ENCODE measurements at regions not wholly inside any gene's neighbourhood (a gene's known extent, or its start where the extent isn't known, plus 50 kb on each side); places are given as distances from the start of the nearest gene placed in this dataset.

- intact Hi-C loops (cut with DNase I; ENCODE audit: low total_unique reads): no loop called here
- no peak for TF ChIP-seq CTCF (IDR thresholded peaks at IDR 0.05)
- TF ChIP-seq POLR2A (IDR thresholded peaks at IDR 0.05): no peak
- Histone ChIP-seq H3K36me3 (ENCODE audit: low read depth, missing control alignments) (no peaks in the 10 kb centered on the region), H3K27me3 (no peaks in the 10 kb centered on the region), H3K9me3 (no peaks in the 10 kb centered on the region), H3K4me3 (no peak overlapping the region), H3K27ac (no peak overlapping the region), H3K4me1 (no peaks in the 10 kb centered on the region)
- no peak for DNase-seq
- WGBS, 2 donors: 82 to 90% methylated on average over 4 of the region's 4 CpGs
These were observed 615.1 kb downstream of the EFNB2 start for GRCh38 chr13:105920370-105920769.

DNA sequence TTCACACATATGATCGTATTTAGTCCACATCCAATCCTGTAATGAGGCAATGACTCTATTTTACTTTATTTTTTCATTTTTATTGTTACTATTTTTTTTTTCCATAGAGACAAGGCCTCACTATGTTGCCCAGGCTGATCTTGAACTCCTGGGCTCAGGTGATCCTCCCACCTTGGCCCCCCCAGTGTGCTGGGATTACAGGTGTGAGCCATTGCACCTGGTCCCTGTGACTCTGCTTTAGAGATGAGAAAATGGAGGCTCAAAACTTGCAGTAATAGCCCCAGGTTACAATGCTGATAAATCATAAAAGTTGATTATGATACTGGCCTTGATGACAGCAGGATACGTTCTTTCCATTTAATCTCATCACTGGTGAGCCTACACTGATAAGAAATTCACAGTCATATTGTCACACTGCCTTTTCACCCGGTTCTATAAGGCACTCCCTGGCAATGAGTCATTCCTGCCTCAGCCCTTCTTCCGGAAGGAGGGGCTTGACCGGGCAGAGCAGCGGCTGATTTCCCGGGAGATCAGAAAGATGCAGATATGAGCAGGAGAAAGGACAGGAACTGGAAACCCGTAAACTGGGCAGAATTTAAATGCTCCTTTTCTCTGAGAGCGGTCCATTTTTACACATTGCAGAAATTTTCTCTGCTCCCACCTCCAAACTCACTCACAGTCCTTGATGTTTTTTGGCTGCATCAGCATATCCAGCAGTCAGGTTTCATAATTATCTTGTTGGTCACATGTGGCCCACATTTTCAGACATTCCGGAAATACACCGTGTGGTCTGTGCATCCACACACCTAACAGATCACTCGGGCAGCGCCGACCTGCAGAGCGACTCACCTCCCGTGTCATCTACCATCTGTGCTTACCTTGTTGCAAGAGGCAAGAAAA is 616.4 kb downstream of the EFNB2 start:
- Histone ChIP-seq H3K4me1 (no peaks in the 10 kb centered on the region), H3K27ac (no peak overlapping the region), H3K4me3 (no peak overlapping the region), H3K36me3 (ENCODE audit: low read depth, missing control alignments) (no peaks in the 10 kb centered on the region), H3K27me3 (no peaks in the 10 kb centered on the region), H3K9me3 (no peaks in the 10 kb centered on the region)
- DNase-seq: no peak
- WGBS, 2 donors: 69 to 74% methylated on average over 16 of the region's 16 CpGs
- intact Hi-C loops (cut with DNase I; ENCODE audit: low total_unique reads): no loop called here
- TF ChIP-seq CTCF (IDR thresholded peaks at IDR 0.05) (no peak), POLR2A (IDR thresholded peaks at IDR 0.05) (no peak)

DNA sequence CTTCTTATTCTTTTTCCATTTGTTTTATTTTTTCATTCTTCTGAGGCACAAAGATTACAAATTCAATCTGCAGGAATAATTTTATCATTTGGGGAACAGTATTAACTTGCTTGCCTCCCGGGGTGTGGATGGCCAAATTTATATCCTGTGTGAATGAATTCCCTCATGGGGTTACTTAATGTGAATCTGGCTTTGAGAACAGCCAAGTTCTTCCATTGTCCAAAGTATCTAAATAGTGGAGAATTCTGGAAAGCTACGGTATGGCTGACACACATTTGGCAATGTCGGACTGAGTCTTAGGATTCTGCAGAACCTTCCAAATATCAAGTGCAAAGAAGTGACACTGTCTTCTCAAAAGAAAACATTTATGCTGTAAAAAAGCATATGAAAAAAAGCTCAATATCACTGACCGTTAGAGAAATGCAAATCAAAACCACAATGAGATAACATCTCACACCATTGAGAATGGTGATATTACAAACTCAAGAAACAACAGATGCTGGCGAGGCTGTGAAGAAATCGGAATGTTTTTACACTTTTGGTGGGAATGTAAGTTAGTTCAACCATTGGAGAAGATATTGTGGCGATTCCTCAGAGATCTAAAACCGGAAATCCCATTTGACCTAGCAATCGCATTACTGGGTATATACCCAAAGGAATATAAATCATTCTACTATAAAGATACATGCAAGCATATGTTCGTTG is 620.2 kb downstream of the EFNB2 start:
- Histone ChIP-seq H3K9me3 (no peaks in the 10 kb centered on the region), H3K36me3 (ENCODE audit: low read depth, missing control alignments) (no peaks in the 10 kb centered on the region), H3K4me1 (no peaks in the 10 kb centered on the region), H3K4me3 (no peak overlapping the region), H3K27ac (no peak overlapping the region), H3K27me3 (no peaks in the 10 kb centered on the region)
- intact Hi-C loops (cut with DNase I; ENCODE audit: low total_unique reads): no loop called here
- WGBS, 2 donors: 70 to 71% methylated on average over 10 of the region's 10 CpGs
- DNase-seq: no peak
- TF ChIP-seq POLR2A (IDR thresholded peaks at IDR 0.05): no peak
- no peak for TF ChIP-seq CTCF (IDR thresholded peaks at IDR 0.05)

GRCh38 chr13:105914291-105915036 is 621.0 kb downstream of the EFNB2 start:
- H3K36me3 ChIP-seq (ENCODE audit: low read depth, missing control alignments): no peaks in the 10 kb centered on the region
- H3K27me3 ChIP-seq: no peaks in the 10 kb centered on the region
- no peaks in the 10 kb centered on the region for H3K9me3 ChIP-seq
- TF ChIP-seq CTCF (IDR thresholded peaks at IDR 0.05) (no peak), POLR2A (IDR thresholded peaks at IDR 0.05) (no peak)
- intact Hi-C loops (cut with DNase I; ENCODE audit: low total_unique reads): no loop called here
- 52 to 56% methylated on average over 4 of the region's 4 CpGs for WGBS, 2 donors
- H3K4me3 ChIP-seq: no peak overlapping the region
- no peak overlapping the region for H3K27ac ChIP-seq
- DNase-seq: no peak
- no peaks in the 10 kb centered on the region for H3K4me1 ChIP-seq
